NCI-H2029 (cell line): ENCODE measurements at regions not wholly inside any gene's neighbourhood (a gene's known extent, or its start where the extent isn't known, plus 50 kb on each side); places are given as distances from the start of the nearest gene placed in this dataset.
"Not testable (repeated sequence)": the region's sequence is repeated elsewhere in the genome, so short reads cannot be mapped to it uniquely, and the experiment has no call there.

Experiments
- DNase-seq: peaks from one replicate; lab custom pipeline; 2025; lab: John Stamatoyannopoulos, UW

- no peak for DNase-seq
Measured at GRCh38 chr13:65302691-65303090, 1927.4 kb downstream of the PCDH9 start.

- no peak for DNase-seq
Measured at GRCh38 chr13:65301506-65301905, 1928.6 kb downstream of the PCDH9 start.

GRCh38 chr13:65300220-65300619 is 1929.9 kb downstream of the PCDH9 start:
- DNase-seq: no peak

GRCh38 chr13:65293530-65294198 is 1936.5 kb downstream of the PCDH9 start:
- no peak for DNase-seq

- no peak for DNase-seq
Measured at GRCh38 chr13:65292488-65292901, 1937.6 kb downstream of the PCDH9 start.

GRCh38 chr13:65287405-65287804 is 1942.7 kb downstream of the PCDH9 start:
- DNase-seq: no peak

GRCh38 chr13:65275838-65276630 is 1954.1 kb downstream of the PCDH9 start:
- DNase-seq: no peak

- DNase-seq: no peak
Measured at GRCh38 chr13:65275108-65275507, 1955.0 kb downstream of the PCDH9 start.

GRCh38 chr13:65273811-65274420 is 1956.2 kb downstream of the PCDH9 start:
- DNase-seq: not testable (repeated sequence)

- no peak for DNase-seq
Measured at GRCh38 chr13:65268009-65268408, 1962.1 kb downstream of the PCDH9 start.

- no peak for DNase-seq
Measured at GRCh38 chr13:65265988-65266387, 1964.1 kb downstream of the PCDH9 start.

- no peak for DNase-seq
Measured at GRCh38 chr13:65264066-65264465, 1966.1 kb downstream of the PCDH9 start.

- DNase-seq: no peak
Measured at GRCh38 chr13:65260946-65261891, 1968.9 kb downstream of the PCDH9 start.

GRCh38 chr13:65240773-65241172 is 1989.4 kb downstream of the PCDH9 start:
- no peak for DNase-seq

- no peak for DNase-seq
Measured at GRCh38 chr13:65236841-65237418, 1993.2 kb downstream of the PCDH9 start.

- no peak for DNase-seq
Measured at GRCh38 chr13:65217471-65217995, 2012.6 kb downstream of the PCDH9 start.

- not testable (repeated sequence) for DNase-seq
Measured at GRCh38 chr13:65202845-65203244, 2027.3 kb downstream of the PCDH9 start.

GRCh38 chr13:65188721-65189120 is 2041.4 kb downstream of the PCDH9 start:
- DNase-seq: no peak

GRCh38 chr13:65168026-65168425 is 2062.1 kb downstream of the PCDH9 start:
- no peak for DNase-seq

- no peak for DNase-seq
Measured at GRCh38 chr13:65166675-65167074, 2063.5 kb downstream of the PCDH9 start.

- DNase-seq: no peak
Measured at GRCh38 chr13:65159803-65160202, 2070.3 kb downstream of the PCDH9 start.
